GM12892 (cell line): ENCODE measurements at regions not wholly inside any gene's neighbourhood (a gene's known extent, or its start where the extent isn't known, plus 50 kb on each side); places are given as distances from the start of the nearest gene placed in this dataset.

ENCODE experiments used
- DNase-seq: peaks from one replicate; pipeline ENCODE4 v3.0.0; 2011; ENCODE audit not compliant: insufficient read length
- FAIRE-seq: peaks from 2 replicates; lab custom pipeline; 2011; peaks lifted over from hg19 to GRCh38; lab: Jason Lieb, UNC
- POLR2A ChIP-seq: IDR thresholded peaks from 2 replicates; pipeline ENCODE4 v1.6.1; 2011; ENCODE audit warnings: low read depth, low read length, control low read depth
- POLR2AphosphoS5 ChIP-seq: IDR thresholded peaks from 2 replicates; pipeline ENCODE4 v1.6.1; 2011; ENCODE audit warnings: low read depth, low read length, control low read depth
- TAF1 ChIP-seq: IDR thresholded peaks from 2 replicates; pipeline ENCODE4 v1.6.1; 2011; ENCODE audit warnings: low read depth, mild to moderate bottlenecking, control low read depth, low read length, borderline replicate concordance

GRCh38 chr14:53517270-53517960 lies 364.3 kb upstream of the DDHD1 start:
- FAIRE-seq (no peak), DNase-seq (no peak)
- TF ChIP-seq TAF1, result no peak
- no peak for TF ChIP-seq POLR2A
- no peak for TF ChIP-seq POLR2AphosphoS5

DNA sequence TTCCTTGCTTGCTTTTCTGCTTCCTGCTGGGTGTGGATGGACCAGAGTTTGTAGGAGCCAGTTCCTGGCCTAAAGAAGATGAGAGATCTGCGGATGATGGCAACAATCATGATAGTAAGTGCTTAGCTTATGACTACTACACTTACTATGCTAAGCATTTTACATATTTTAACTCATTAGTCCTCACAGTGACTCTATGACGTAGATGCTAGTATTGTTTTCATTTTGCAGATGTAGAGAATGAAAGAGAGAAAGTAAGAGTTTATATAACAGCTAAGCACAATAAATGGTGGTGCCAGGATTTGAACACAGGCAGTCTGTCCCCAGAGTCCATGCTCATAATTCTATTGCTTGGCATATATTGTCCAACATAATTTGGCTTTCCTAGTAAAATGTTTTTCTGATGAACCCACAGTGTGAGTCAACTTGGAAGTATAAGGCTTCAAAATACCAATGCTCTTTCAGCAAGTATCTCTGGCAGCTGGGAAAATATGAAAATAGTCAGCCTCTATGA lies 363.2 kb upstream of the DDHD1 start:
- no peak for DNase-seq
- no peak for TF ChIP-seq POLR2AphosphoS5
- no peak for TF ChIP-seq POLR2A
- no peak for TF ChIP-seq TAF1
- FAIRE-seq, result no peak

DNA sequence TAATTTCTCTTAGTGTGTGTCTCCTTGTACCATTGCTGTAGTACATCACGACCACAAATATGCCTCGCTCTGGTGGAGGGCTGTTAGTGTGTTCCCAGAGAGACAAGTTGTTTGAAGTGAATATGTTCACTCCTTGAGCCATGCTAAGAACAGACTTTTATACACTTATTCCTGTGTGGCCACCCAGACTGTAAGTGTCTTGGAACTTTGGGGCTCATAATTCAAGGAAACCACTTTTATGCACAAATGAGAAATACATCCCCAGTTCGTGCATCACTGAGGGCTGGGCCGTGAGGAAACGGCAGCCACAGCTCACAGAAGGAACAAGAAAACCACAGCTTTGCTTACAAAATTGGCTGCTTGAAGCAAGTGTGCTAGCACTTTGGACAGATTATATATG lies 362.2 kb upstream of the DDHD1 start:
- DNase-seq, result no peak
- no peak for TF ChIP-seq POLR2A
- TF ChIP-seq TAF1, result no peak
- no peak for TF ChIP-seq POLR2AphosphoS5
- FAIRE-seq, result peak; percentile 68

- DNase-seq (no peak), FAIRE-seq (no peak)
- TF ChIP-seq POLR2AphosphoS5, result no peak
- no peak for TF ChIP-seq TAF1
- no peak for TF ChIP-seq POLR2A
These were observed 361.1 kb upstream of the DDHD1 start for GRCh38 chr14:53514197-53514596.

DNA sequence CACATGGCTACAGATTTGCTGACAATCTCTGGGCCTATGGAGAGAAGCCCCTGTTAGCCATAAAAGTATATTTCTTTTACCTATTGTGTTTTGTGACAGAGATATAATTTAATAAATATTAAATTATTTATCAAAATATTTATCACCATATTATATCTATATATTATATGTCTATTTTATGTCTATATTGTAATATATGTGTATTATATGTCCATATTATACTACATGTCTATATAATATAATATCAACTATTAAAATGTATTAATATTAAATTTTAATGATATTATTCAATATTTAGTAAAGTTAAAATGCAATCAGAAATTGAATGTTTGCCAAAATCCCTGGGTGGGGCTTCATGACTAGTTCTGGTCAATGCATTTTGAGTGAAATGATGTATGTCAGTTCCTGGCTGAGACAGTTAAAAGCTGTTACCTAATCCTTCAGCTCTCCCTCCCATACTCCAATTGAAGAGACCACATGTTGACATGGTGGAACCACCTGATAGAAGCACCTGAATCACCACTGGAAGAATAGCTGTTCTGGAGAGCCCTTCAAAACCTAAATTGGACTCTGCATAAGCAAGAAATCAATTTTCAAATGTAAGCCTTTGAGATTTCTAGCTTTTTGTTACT lies 357.3 kb upstream of the DDHD1 start:
- DNase-seq (no peak), FAIRE-seq (no peak)
- TF ChIP-seq POLR2AphosphoS5, result no peak
- no peak for TF ChIP-seq TAF1
- TF ChIP-seq POLR2A, result no peak

- FAIRE-seq, result no peak
- DNase-seq, result no peak
- TF ChIP-seq POLR2A (no peak), POLR2AphosphoS5 (no peak), TAF1 (no peak)
These were observed 356.4 kb upstream of the DDHD1 start for GRCh38 chr14:53509276-53510244.

GRCh38 chr14:53501361-53502211 lies 348.5 kb upstream of the DDHD1 start:
- no peak for TF ChIP-seq POLR2AphosphoS5
- TF ChIP-seq POLR2A, result no peak
- no peak for TF ChIP-seq TAF1
- DNase-seq (no peak), FAIRE-seq (no peak)

DNA sequence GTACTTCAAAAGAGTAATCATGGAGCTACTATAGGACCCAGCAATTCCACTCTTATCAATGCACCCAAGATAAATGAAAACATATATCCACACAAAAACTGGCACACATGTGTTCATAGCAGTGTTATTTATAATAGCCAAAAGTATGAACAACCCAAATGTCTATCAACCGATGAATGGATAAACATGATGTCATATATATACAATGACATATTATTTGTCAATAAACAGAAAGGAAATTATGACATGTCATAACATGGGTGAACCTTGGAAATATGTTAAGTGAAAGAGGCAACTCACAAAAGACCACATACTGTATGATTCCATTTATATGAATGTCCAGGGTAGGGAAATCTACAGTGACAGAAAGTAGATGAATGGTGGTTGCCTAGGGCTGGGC lies 347.1 kb upstream of the DDHD1 start:
- no peak for DNase-seq
- FAIRE-seq, result no peak
- TF ChIP-seq TAF1 (no peak), POLR2A (no peak), POLR2AphosphoS5 (no peak)

- TF ChIP-seq POLR2A (no peak), POLR2AphosphoS5 (no peak), TAF1 (no peak)
- FAIRE-seq, result no peak
- DNase-seq, result no peak
These were observed 343.5 kb upstream of the DDHD1 start for GRCh38 chr14:53496668-53497067.

- TF ChIP-seq POLR2AphosphoS5 (no peak), POLR2A (no peak), TAF1 (no peak)
- DNase-seq (no peak), FAIRE-seq (no peak)
These were observed 342.8 kb upstream of the DDHD1 start for GRCh38 chr14:53495846-53496343.

- DNase-seq (no peak), FAIRE-seq (no peak)
- no peak for TF ChIP-seq POLR2A
- TF ChIP-seq TAF1, result no peak
- TF ChIP-seq POLR2AphosphoS5, result no peak
These were observed 341.5 kb upstream of the DDHD1 start for GRCh38 chr14:53494587-53494986.
